Inflammatory macrophage (primary cell): ENCODE measurements at regions not wholly inside any gene's neighbourhood (a gene's known extent, or its start where the extent isn't known, plus 50 kb on each side); places are given as distances from the start of the nearest gene placed in this dataset.

Experiments used
- DNase-seq, 2 donors: peaks; one replicate each; pipeline ENCODE4 v3.0.0-alpha.2; 2020 to 2022

DNA sequence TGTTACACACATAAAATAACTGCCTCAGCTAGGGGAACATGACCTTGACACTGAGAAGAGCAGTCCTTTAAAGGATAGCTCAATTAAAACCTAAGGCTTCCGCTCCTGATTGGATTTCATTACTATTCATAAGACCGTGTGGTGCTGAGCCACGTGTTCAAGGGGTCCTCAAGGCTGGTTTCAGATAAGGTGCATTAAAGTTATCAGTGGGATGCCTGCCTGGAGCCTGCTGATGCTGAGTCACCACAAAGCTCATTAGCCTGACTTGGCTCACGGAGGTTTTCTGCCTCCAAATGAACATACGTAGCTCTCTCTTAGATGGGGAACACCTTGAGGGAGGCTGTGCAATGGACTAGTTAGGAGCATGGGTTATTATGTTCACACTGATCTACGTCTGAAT is 518.9 kb downstream of the TDRD15 start:
- no peak for DNase-seq

DNA sequence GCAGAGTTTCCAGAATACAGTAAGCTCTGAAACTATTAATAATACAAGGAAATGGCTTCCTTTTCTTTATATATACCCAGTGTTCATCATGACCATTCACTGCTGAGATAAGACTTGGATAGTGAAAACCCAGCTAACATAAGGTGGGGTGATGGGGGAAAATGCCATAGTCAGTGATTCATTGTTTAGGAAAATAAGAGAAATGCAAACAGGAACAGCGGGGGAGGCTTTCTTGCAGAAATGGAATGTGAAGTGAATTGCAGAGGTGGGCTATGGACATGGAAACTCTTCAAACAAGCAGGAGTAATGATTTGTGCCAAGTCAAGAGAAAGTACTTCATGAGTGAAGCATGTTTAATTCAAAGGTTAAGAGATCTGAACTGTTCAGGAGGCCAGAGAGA is 519.4 kb downstream of the TDRD15 start:
- no peak for DNase-seq

DNA sequence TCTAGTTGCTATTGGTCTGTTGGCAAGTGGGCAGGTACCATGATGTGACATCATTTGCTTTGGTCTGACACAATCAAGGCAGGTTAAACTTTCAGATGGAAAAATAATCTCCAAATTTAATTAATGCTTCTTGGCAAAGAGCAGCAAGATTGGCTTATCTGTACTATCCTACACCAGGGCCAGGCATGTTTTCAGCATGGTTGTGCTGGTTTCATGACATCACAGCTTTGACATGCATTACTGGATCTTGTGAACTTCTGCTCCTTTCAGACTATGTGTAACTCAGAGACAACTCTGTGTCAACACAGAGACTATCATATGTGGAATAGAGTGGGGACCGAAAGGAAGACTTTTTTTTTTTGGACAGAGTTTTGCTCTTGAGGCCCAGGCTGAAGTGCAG is 520.5 kb downstream of the TDRD15 start:
- no peak for DNase-seq

DNA sequence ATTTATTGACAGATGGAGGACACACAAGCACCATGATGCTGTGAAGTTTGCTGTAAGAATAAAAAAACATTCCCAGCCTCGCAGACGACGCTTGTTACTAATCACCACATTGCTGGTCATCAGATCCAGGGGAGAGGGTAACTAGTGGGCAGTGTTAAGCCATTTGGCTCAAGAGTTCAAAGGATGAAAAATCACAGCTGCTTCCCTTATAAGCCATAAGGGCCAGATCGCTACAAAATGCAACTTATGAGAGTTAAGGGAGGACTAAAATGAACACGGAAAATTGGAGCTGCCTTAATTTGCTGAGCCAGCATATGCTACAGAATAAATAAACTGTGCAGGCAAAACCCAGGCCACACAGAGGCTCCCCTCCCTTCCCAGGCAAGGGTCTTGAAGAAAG is 522.6 kb downstream of the TDRD15 start:
- DNase-seq, result no peak

- no peak for DNase-seq
Observed at GRCh38 chr2:21650569-21650968, 526.8 kb downstream of the TDRD15 start.

- no peak for DNase-seq
Observed at GRCh38 chr2:21655136-21655535, 531.4 kb downstream of the TDRD15 start.

DNA sequence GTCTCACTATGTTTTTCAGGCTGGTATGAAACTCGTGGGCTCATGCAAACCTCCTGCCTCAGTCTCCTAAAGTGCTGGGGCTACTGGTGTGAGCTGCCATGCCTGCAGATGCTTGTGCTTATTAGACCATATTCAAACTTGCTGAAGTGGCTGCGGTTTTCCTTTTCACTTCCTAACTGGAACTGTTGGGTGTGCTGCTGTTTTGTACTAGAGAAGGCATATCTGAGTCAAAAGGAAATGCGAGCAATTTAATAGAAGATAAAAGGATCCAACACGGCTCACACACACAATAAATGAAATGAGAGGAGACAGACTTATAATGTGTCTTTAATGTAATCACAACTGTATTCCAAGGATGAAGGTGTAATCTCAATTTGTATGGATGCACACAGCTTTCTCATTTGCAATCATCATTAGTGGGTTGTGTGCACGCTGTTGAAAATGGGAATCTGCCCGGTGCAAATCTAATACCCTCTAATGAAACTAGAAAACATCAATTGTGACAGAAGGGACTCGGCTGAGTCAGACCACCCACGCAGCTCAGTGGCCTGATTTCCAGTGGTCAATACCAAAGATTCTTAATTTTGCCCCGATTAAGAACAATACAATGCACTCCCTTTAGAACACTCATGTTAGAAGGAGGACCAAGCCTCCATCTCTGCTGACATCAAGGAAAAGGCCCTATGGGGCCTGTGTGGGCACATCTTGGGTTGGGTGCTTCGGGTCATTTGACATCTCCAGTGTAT is 532.7 kb downstream of the TDRD15 start:
- no peak for DNase-seq

DNA sequence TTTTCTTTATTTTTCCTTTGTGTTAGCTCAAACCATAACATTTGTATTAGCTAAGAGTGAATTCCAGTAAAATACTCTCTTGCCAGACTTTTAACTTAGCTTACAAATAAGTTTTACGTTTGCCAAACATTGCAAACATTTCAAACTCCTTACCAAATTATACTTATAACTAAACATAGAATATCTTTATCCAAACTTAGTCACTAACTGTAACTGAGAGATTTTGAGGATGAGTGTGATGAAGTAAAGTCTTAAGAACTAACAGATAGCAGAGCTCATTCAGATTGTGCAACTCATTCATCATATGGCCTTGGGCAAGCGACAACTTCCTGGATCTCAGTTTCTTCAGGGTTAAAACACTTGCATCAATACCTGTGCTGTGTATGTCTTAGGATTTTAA is 533.7 kb downstream of the TDRD15 start:
- DNase-seq, result no peak

DNA sequence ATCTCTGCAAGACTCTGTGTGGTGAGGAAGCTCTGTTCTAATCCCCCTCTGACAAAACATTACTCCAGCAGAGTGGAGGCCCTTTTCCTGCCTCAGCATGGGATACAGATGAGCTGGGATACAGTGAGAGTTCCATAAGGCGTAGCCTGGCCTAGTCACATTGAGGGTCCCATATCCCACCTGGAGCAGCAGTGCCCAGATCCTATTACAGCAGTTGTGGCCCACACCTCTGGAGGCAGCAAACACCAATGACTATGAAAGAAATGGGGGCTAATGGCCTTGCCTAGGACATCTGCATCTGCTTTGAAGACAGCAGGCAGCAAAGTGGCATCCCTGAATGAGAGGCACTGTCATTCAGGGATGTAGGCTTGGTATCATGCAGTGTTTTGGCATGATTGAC is 534.5 kb downstream of the TDRD15 start:
- DNase-seq, result no peak

DNA sequence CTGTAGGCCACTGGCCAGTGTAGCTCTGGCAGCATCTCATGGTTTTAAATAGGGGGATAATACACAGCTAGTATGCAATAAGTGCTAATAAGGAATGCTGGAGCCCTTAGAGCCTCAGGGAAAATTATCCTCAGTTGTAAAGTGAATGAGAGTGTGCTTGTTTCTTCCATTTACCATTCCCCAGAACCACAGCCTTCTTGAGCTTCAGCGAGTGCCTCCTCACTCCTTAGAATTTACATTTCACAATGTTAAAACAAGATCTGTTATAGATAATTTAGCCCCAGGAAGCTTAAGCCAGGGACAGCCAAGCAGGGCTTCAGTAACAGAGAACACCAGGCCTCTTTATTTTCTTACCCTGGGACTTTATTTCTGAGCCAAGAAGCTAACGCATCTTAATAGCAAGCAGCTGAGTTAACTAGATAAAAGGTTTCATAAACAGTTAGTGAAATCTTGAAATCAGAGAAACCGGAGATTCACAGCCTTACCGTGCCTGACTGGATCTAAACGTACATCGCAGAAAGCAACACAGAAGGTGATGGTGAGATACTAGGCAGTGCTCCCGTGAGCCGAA is 535.2 kb downstream of the TDRD15 start:
- no peak for DNase-seq

DNA sequence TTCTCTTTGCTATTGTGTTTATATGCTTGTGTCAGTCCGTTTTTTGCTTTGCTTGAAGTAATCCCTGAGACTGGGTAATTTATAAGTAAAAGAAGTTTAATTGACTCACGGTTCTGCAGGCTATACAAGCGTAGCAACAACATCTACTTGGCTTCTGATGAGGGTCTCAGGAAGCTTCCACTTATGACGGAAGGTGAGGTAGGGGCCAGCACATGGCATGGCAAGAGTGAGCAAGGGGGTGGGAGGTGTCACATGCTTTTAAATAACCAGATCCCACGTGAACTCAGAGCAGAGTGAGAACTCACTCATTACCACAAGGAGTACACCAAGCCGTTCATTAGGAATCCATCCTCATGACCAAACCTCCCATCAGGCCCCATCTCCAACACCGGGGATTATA is 540.3 kb downstream of the TDRD15 start:
- no peak for DNase-seq

GRCh38 chr2:21667638-21668037 is 543.9 kb downstream of the TDRD15 start:
- no peak for DNase-seq

DNA sequence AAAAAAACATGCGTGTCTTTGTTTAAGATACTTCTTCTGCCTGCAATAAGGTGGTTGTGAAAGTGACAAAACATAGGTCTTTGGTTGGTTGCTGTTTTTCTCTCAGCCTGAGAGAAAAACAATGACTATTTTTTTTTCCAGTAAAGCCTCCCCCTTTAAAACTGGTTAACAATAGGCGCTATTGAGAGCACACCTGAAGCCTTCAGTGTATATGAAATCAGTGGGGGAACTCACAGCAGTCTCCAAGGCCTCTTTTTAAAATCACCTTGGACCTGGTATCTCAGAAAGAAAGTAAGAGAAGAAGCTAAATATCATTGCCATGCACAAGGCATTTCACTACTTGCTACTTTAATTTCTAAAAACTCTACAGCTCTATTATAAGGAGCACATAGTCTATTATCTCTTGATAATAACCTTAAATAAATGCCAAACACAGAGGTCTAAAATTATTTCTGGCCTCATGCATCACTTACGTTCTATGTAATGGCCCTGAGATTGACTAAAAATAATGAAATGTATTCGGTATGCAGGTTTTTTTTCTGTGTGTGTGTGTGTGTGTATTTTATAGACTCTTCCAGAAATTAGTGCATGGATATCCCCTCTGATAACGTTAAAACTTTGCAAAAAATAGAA is 544.4 kb downstream of the TDRD15 start:
- no peak for DNase-seq

DNA sequence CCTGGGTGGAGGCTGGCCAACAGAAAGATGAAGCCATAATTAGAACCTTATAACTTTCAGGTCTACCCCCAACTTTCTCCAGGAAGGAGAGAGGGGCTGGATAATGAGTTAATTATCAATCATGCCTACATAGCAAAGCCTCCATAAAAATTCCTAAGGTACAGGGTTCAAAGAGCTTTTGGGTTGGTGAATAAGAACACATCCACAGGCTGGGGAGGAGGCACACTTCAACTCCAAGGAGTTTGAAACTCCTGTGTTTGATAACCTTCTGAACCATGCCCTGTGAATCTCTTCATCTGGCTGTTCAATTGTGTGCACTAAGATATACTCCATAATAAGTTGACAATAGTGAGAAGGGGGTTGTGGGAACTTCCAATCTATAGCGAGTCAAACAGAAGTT is 552.3 kb downstream of the TDRD15 start:
- no peak for DNase-seq

DNA sequence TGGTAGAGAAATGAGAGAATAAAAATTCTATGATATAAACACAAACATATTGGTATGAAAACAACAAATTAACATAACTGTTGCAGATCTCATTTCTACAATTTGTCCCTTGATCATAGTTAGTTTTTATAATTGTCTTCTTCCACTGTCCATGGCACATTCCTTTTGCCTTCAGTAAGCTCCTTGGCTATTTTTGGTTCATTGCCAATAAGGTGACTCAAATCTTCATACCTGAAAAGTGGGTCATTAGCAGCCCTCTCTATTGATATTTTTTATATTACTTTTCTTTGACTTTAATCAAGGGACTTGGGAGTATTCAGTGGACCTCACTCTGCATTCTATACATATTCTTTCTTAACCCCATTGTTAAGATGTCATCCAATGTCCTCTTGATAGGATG is 552.9 kb downstream of the TDRD15 start:
- no peak for DNase-seq

DNA sequence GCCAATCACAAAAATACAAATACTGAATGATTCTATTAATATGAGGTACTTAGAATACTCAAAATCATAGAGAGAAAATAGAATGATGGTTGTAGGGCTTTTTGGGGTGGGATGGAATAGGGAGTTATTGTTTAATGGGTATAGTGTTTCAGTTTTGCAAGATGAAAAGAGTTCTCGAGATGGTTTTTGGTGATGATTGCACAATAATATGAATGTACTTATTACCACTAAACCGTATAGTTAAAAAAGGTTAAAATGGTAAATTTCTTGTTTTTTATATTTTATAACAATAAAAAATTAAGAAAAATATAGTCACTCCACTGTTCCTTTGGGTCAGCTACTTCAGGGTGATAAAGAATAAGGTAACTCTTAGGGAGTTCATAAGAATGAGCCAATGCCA is 560.1 kb downstream of the TDRD15 start:
- DNase-seq, result no peak

DNA sequence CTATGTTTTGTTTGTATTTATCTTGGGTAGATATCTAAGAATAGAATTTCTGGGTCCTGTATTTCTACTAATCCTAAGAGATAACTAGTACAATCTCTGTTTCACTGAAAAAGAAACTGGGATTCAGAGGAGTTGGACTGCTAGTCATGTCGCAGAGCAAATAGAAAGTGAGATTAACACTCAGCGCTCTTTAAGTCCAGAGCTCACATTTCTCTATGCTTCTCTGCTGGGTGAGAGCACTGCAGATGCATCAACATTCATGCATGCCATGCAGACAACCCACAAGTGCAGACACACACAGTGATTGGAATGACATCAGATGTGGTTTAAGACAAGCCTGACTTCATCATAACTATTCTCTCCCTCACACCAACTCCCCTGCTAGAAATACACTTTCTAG is 563.8 kb downstream of the TDRD15 start:
- DNase-seq, result no peak

DNA sequence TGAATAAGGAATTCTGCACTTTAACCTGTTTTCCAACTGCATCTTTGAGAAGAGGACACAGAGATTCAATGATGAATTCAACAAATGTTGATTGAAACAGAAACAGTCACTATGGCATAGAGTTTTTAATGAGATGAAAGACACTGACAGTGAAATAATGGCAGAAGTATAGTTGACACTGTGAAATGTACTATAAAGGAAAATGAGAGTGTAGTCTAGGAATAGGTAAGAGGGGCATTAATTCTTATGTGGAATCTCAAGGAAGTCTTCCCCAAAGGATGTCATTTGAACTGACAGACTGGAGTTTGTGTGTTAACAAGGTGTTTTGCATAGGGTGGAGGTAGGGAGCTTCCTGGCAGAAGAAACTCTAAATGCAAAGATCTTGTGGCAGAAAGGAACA is 566.2 kb downstream of the TDRD15 start:
- no peak for DNase-seq

DNA sequence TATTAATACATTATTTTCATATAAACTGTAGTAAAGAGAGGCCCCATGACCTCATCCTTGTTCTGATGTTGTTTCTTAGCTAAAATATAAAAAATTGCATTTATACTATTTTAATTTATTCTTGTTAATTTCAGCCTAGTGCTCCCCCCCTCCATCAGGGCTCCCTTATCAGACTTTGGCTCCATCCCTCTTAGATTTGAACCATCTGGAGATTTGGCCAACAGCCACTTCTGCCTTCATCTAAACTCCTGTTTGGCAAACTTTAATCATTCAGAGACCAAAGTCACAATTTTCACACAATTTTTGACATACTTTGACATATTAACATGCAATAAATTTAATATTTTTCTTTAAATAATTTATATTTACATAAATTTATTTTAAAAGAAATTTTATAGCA is 569.3 kb downstream of the TDRD15 start:
- DNase-seq, result no peak

DNA sequence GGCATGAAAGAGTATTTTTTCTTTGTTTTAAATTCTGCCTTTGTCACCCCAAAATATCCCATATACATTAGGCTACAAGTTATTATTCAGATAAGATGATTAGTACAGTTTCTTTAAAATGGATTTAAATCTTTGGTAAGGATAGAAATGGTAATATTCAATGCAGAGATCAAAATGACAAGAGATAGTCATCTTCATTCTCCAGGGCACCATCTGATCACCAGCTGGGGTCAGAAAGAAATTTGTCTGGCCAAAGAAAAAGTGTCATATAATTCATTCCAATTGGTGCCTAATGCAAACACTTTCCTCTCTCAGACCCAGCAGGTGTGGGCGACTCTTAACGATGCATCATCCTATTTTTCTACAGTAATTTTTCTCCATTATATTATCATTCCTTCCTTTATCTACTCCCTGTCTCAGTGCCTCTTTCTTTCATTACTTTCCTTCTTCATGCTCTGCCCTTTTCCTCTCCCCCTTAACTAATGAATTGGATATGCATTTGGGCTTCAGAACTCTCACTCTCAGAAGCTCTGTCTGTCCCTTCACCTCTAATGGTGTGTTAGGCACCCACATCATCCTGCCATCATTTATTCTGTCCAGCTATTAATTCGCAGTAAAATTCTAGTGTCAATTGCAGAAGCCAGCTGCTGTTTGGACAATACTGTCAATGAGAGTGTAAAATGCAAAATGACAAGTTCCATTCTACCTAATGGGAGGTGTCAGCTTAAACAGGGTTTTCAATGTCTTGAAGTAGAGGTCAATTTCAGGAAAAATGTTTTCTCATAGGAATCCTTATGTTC is 570.5 kb downstream of the TDRD15 start:
- DNase-seq, result no peak

GRCh38 chr2:21696900-21697299 is 573.1 kb downstream of the TDRD15 start:
- DNase-seq, result no peak

DNA sequence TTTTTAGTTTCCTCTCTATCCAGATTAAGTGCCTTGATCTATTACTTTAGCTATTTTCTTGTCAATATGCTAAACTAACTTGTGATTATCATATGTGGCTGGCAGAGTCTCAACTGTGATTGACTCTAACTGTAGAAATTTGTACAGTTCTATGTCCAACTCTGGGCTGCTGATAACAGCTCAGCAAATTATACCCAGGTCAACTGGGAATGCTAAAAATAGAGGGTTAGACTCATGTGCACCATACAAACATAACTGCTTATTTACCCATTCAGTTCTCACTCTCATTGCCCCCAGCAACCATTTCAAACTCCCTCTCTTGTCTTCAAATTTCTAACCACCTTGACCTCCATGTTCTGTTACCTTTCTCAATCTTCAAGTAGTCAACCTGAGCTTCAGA is 576.9 kb downstream of the TDRD15 start:
- DNase-seq, result no peak

GRCh38 chr2:21710031-21710430 is 586.3 kb downstream of the TDRD15 start:
- DNase-seq, result no peak

GRCh38 chr2:21710496-21710895 is 586.7 kb downstream of the TDRD15 start:
- no peak for DNase-seq
